ENCODE measurements at regions not wholly inside any gene's neighbourhood (a gene's known extent, or its start where the extent isn't known, plus 50 kb on each side); places are given as distances from the start of the nearest gene placed in this dataset.

- no peak overlapping the region for H3K56ac ChIP-seq (ENCODE audit: extremely low read depth, insufficient read depth, low read length)
- TF ChIP-seq MXI1 (IDR thresholded peaks at IDR 0.05; ENCODE audit: borderline replicate concordance, low read depth, low read length) (no peak), ELK1 (IDR thresholded peaks at IDR 0.05; ENCODE audit: borderline replicate concordance, low read depth, low read length) (no peak)
- in situ Hi-C loops (cut with MboI; ENCODE audit: low sequenced_read_pairs) (no loop called here), dilution Hi-C loops (cut with HindIII; ENCODE audit: low sequenced_read_pairs, unreplicated experiment) (no loop called here), intact Hi-C loops (cut with micrococcal nuclease) (no loop called here)
- no peaks in the 10 kb centered on the region for H3K79me1 ChIP-seq (ENCODE audit: low read depth in 1 of 2, low read length in 2 of 2)
- H4K5ac ChIP-seq (ENCODE audit: low read depth, low read length), result no peak overlapping the region
- no peak overlapping the region for H3K23ac ChIP-seq (ENCODE audit: low read depth, low read length)
- H4K91ac ChIP-seq (ENCODE audit: insufficient read depth, low read depth, low read length), result no peak overlapping the region
- no peaks in the 10 kb centered on the region for H3K9me1 ChIP-seq (ENCODE audit: insufficient read depth, low read length)
- no peaks in the 10 kb centered on the region; the same call in 1 of the 2 replicates for H3K27me3 ChIP-seq (ENCODE audit: control insufficient read depth, insufficient read depth, low read length)
- no peak overlapping the region for H2AK9ac ChIP-seq (replicated peaks; ENCODE audit: low read depth, low read length, poor library complexity)
- CTCF ChIA-PET, result no interaction called here
- H2BK20ac ChIP-seq (ENCODE audit: low read depth, low read length), result no peak overlapping the region
- H3K9me3 ChIP-seq (ENCODE audit: control insufficient read depth, insufficient read depth, low read length), result no peaks in the 10 kb centered on the region
- POLR2A ChIA-PET (ENCODE audit: unreplicated experiment), result no interaction called here
- ATAC-seq (ENCODE audit: low read depth), result no peak
- no peak overlapping the region for H2BK5ac ChIP-seq (ENCODE audit: low read depth, low read length, poor library complexity, severe bottlenecking)
- H3K4me2 ChIP-seq (ENCODE audit: low read depth, low read length), result no peak overlapping the region
- H4K8ac ChIP-seq (ENCODE audit: low read depth in 2 of 2, low read length in 2 of 2), result no peak overlapping the region
- H2AFZ ChIP-seq (replicated peaks; ENCODE audit: low read length, poor library complexity), result no peak overlapping the region
- no peaks in the 10 kb centered on the region for H3K36me3 ChIP-seq (ENCODE audit: control insufficient read depth, insufficient read depth, low read length)
- H3K27ac ChIP-seq (ENCODE audit: insufficient read depth, low read length), result no peak overlapping the region
- no peak overlapping the region for H3K18ac ChIP-seq (ENCODE audit: low read depth, low read length)
- no peak overlapping the region for H3K4ac ChIP-seq (ENCODE audit: low read depth, low read length)
- H3K4me3 ChIP-seq (ENCODE audit: insufficient read depth, low read depth, low read length), result no peak overlapping the region
- H3K4me1 ChIP-seq (ENCODE audit: control insufficient read depth, insufficient read depth, low read length), result no peaks in the 10 kb centered on the region
- H2BK120ac ChIP-seq (ENCODE audit: low read depth, low read length), result no peak overlapping the region
- H3K9ac ChIP-seq (ENCODE audit: low read depth, low read length), result no peak overlapping the region
- no peak overlapping the region for H2BK15ac ChIP-seq (ENCODE audit: low read depth, low read length)
- no peak for DNase-seq
- 80% methylated on average over 7 of the region's 7 CpGs; no CpG with 5 or more reads in 1 of the 2 experiments for WGBS, 2 experiments (ENCODE audit: extremely low coverage in 2 of 2, insufficient read length in 1 of 2)
- no peak overlapping the region for H2AK5ac ChIP-seq (ENCODE audit: low read depth, low read length)
- no peaks in the 10 kb centered on the region for H4K20me1 ChIP-seq (ENCODE audit: insufficient read depth, low read length)
- BruUV-seq (replicated peaks), result no TSS peak
- no peak overlapping the region for H3K14ac ChIP-seq (replicated peaks; ENCODE audit: low read depth, low read length)
Measured at GRCh38 chr6:19664050-19664449, 173.1 kb upstream of the ID4 start.

All from IMR-90 (cell line).